ENCODE measurements at regions not wholly inside any gene's neighbourhood (a gene's known extent, or its start where the extent isn't known, plus 50 kb on each side); places are given as distances from the start of the nearest gene placed in this dataset.

DNA sequence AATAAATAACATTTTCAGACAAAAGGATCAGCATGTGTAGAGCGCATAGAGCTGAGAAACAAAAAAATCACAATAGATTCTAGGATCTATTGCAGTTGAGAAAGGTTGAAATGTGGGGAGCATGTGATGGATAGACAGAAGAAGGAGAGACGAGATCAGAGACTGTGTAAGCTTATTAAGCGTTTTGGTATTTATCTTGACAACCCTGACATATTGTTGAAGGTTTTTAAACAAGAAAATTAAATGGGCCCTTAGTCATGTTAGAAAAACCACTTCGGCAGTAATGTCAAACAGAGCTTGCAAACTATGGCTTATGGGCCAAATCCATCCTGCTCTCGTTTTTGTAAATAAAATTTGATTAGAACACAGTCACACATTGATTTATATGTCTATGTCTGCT, 200.5 kb upstream of the KLF4 start:
- 55 to 89% methylated on average over 5 of the region's 5 CpGs for WGBS, 2 donors
- DNase-seq = no peak
- ATAC-seq (ENCODE audit: low FRiP score) = no peak
- H3K27me3 ChIP-seq (ENCODE audit: control insufficient read depth in 1 of 2, insufficient read depth in 2 of 2, low read length in 1 of 2) = no peaks in the 10 kb centered on the region
- no peak overlapping the region for H3K4me3 ChIP-seq (ENCODE audit: low read length in 2 of 2)
- no peaks in the 10 kb centered on the region for H3K9me3 ChIP-seq (ENCODE audit: control insufficient read depth, low read length)
- intact Hi-C loops (cut with DNase I) = no loop called here
- H3K36me3 ChIP-seq (ENCODE audit: control insufficient read depth in 1 of 2, insufficient read depth in 2 of 2, low read length in 1 of 2) = no peaks in the 10 kb centered on the region
- H3K4me1 ChIP-seq (ENCODE audit: control insufficient read depth in 1 of 2, insufficient read depth in 2 of 2, low read length in 2 of 2) = no peaks in the 10 kb centered on the region
- H3K27ac ChIP-seq (ENCODE audit: low read depth in 1 of 2, low read length in 2 of 2) = no peak overlapping the region

DNA sequence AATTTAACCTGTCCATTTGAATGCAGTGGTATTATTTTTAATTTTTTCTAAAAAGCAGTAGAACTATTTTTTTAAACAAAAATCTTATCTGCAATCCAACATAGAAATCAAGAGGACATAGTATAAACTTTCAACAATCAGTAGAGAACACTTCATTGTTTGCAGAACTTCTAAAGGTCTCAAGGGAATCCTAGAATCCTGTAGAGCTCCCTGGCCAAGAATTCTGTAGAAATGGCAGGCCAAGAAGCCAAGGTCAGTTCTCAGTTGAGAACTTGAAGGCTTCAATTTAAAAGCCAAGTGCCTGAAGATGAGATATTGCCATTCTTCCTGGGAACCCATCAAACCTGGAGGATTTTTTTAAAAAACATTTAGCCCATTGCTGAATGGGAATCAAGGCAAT, 199.2 kb upstream of the KLF4 start:
- ATAC-seq (ENCODE audit: low FRiP score) (no peak), DNase-seq (no peak)
- intact Hi-C loops (cut with DNase I) = loop anchor here in 1 of 2 donors (5.0 kb wide), 1 partner anchor 39 kb away; no protein-coding TSS in a partner anchor
- H3K4me1 ChIP-seq (ENCODE audit: control insufficient read depth in 1 of 2, insufficient read depth in 2 of 2, low read length in 2 of 2) = no peaks in the 10 kb centered on the region
- H3K36me3 ChIP-seq (ENCODE audit: control insufficient read depth in 1 of 2, insufficient read depth in 2 of 2, low read length in 1 of 2) = no peaks in the 10 kb centered on the region
- H3K9me3 ChIP-seq (ENCODE audit: control insufficient read depth, low read length) = no peaks in the 10 kb centered on the region
- H3K27me3 ChIP-seq (ENCODE audit: control insufficient read depth in 1 of 2, insufficient read depth in 2 of 2, low read length in 1 of 2) = no peaks in the 10 kb centered on the region
- no peak overlapping the region for H3K27ac ChIP-seq (ENCODE audit: low read depth in 1 of 2, low read length in 2 of 2)
- no peak overlapping the region for H3K4me3 ChIP-seq (ENCODE audit: low read length in 2 of 2)

DNA sequence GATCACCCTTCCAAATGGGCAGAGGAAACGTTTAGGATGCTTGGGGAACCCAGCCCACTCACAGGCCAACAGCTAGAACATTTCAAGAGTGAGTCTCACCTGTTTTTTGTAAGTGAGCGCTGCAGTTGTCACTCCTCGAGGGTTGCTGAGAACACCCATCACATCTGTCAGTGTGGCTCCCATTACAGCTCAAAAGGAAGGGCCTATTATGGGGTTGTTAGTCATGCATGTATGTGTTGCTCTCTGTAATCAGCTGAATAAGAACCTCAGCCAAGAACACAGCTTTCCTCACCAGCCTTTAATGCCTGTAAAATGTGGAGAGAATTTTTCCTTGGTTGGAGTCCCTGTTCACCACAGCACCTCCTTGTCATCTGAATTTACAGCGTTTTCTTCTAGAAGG, 196.3 kb upstream of the KLF4 start:
- no peaks in the 10 kb centered on the region for H3K4me1 ChIP-seq (ENCODE audit: control insufficient read depth in 1 of 2, insufficient read depth in 2 of 2, low read length in 2 of 2)
- intact Hi-C loops (cut with DNase I) = loop anchor here in 1 of 2 donors (5.0 kb wide), 1 partner anchor 41 kb away; no protein-coding TSS in a partner anchor
- H3K9me3 ChIP-seq (ENCODE audit: control insufficient read depth, low read length) = no peaks in the 10 kb centered on the region
- H3K4me3 ChIP-seq (ENCODE audit: low read length in 2 of 2) = no peak overlapping the region
- ATAC-seq (ENCODE audit: low FRiP score) = no peak
- no peaks in the 10 kb centered on the region for H3K27me3 ChIP-seq (ENCODE audit: control insufficient read depth in 1 of 2, insufficient read depth in 2 of 2, low read length in 1 of 2)
- no peaks in the 10 kb centered on the region for H3K36me3 ChIP-seq (ENCODE audit: control insufficient read depth in 1 of 2, insufficient read depth in 2 of 2, low read length in 1 of 2)
- 39 to 55% methylated on average over 4 of the region's 4 CpGs for WGBS, 2 donors
- no peak for DNase-seq
- H3K27ac ChIP-seq (ENCODE audit: low read depth in 1 of 2, low read length in 2 of 2) = no peak overlapping the region

DNA sequence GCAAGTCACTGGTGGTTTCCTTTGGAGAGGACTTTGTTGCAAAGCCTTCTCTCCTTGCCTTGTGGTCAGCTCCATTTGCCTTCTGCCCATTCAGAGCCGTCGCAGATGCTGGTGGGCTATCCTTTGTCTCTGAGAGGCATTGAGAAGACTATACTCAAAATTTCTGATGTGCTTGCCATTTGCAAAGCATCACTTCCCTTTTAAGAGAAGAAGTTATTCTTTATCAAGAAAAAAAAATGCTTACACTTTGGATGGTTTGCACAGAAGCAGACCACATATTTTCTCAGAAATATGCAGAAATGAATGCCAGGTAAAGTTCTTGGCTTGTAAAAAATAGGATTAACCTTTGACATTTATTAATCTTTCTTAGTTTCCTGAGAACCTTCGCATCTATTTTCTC, 195.8 kb upstream of the KLF4 start:
- Histone ChIP-seq H3K27ac (ENCODE audit: low read depth in 1 of 2, low read length in 2 of 2) (no peak overlapping the region), H3K4me1 (ENCODE audit: control insufficient read depth in 1 of 2, insufficient read depth in 2 of 2, low read length in 2 of 2) (no peaks in the 10 kb centered on the region), H3K27me3 (ENCODE audit: control insufficient read depth in 1 of 2, insufficient read depth in 2 of 2, low read length in 1 of 2) (no peaks in the 10 kb centered on the region), H3K4me3 (ENCODE audit: low read length in 2 of 2) (no peak overlapping the region), H3K36me3 (ENCODE audit: control insufficient read depth in 1 of 2, insufficient read depth in 2 of 2, low read length in 1 of 2) (no peaks in the 10 kb centered on the region), H3K9me3 (ENCODE audit: control insufficient read depth, low read length) (no peaks in the 10 kb centered on the region)
- intact Hi-C loops (cut with DNase I) = loop anchor here in 1 of 2 donors (5.0 kb wide), 1 partner anchor 42 kb away; no protein-coding TSS in a partner anchor
- DNase-seq = no peak
- WGBS, 2 donors = 94 to 97% methylated on average over 3 of the region's 3 CpGs
- no peak for ATAC-seq (ENCODE audit: low FRiP score)

- Histone ChIP-seq H3K36me3 (ENCODE audit: control insufficient read depth in 1 of 2, insufficient read depth in 2 of 2, low read length in 1 of 2) (no peaks in the 10 kb centered on the region), H3K4me3 (ENCODE audit: low read length in 2 of 2) (no peak overlapping the region), H3K27me3 (ENCODE audit: control insufficient read depth in 1 of 2, insufficient read depth in 2 of 2, low read length in 1 of 2) (no peaks in the 10 kb centered on the region), H3K27ac (ENCODE audit: low read depth in 1 of 2, low read length in 2 of 2) (no peak overlapping the region), H3K9me3 (ENCODE audit: control insufficient read depth, low read length) (no peaks in the 10 kb centered on the region), H3K4me1 (ENCODE audit: control insufficient read depth in 1 of 2, insufficient read depth in 2 of 2, low read length in 2 of 2) (no peaks in the 10 kb centered on the region)
- no peak for DNase-seq
- ATAC-seq (ENCODE audit: low FRiP score) = no peak
- 94 to 95% methylated on average over 6 of the region's 6 CpGs for WGBS, 2 donors
- intact Hi-C loops (cut with DNase I) = no loop called here
These were observed 194.7 kb upstream of the KLF4 start for GRCh38 chr9:107684224-107684623.

GRCh38 chr9:107683566-107683965, 194.0 kb upstream of the KLF4 start:
- ATAC-seq (ENCODE audit: low FRiP score) (peak; percentile 62), DNase-seq (peak in 1 of 2 donors; percentile 61)
- H3K9me3 ChIP-seq (ENCODE audit: control insufficient read depth, low read length) = no peaks in the 10 kb centered on the region
- H3K4me1 ChIP-seq (ENCODE audit: control insufficient read depth in 1 of 2, insufficient read depth in 2 of 2, low read length in 2 of 2) = no peaks in the 10 kb centered on the region
- no peaks in the 10 kb centered on the region for H3K27me3 ChIP-seq (ENCODE audit: control insufficient read depth in 1 of 2, insufficient read depth in 2 of 2, low read length in 1 of 2)
- H3K4me3 ChIP-seq (ENCODE audit: low read length in 2 of 2) = no peak overlapping the region
- no peaks in the 10 kb centered on the region for H3K36me3 ChIP-seq (ENCODE audit: control insufficient read depth in 1 of 2, insufficient read depth in 2 of 2, low read length in 1 of 2)
- intact Hi-C loops (cut with DNase I) = no loop called here
- no peak overlapping the region for H3K27ac ChIP-seq (ENCODE audit: low read depth in 1 of 2, low read length in 2 of 2)

- 64 to 95% methylated on average over 3 to 4 of the region's 4 CpGs for WGBS, 2 donors
- Histone ChIP-seq H3K36me3 (ENCODE audit: control insufficient read depth in 1 of 2, insufficient read depth in 2 of 2, low read length in 1 of 2) (no peaks in the 10 kb centered on the region), H3K27me3 (ENCODE audit: control insufficient read depth in 1 of 2, insufficient read depth in 2 of 2, low read length in 1 of 2) (no peaks in the 10 kb centered on the region), H3K27ac (ENCODE audit: low read depth in 1 of 2, low read length in 2 of 2) (no peak overlapping the region), H3K4me3 (ENCODE audit: low read length in 2 of 2) (no peak overlapping the region), H3K9me3 (ENCODE audit: control insufficient read depth, low read length) (no peaks in the 10 kb centered on the region), H3K4me1 (ENCODE audit: control insufficient read depth in 1 of 2, insufficient read depth in 2 of 2, low read length in 2 of 2) (no peaks in the 10 kb centered on the region)
- intact Hi-C loops (cut with DNase I) = no loop called here
- DNase-seq (no peak), ATAC-seq (ENCODE audit: low FRiP score) (no peak)
These were observed 192.4 kb upstream of the KLF4 start for GRCh38 chr9:107681988-107682387.

GRCh38 chr9:107675351-107676259, 186.0 kb upstream of the KLF4 start:
- DNase-seq (no peak), ATAC-seq (ENCODE audit: low FRiP score) (no peak)
- Histone ChIP-seq H3K36me3 (ENCODE audit: control insufficient read depth in 1 of 2, insufficient read depth in 2 of 2, low read length in 1 of 2) (no peaks in the 10 kb centered on the region), H3K27me3 (ENCODE audit: control insufficient read depth in 1 of 2, insufficient read depth in 2 of 2, low read length in 1 of 2) (no peaks in the 10 kb centered on the region), H3K9me3 (ENCODE audit: control insufficient read depth, low read length) (no peaks in the 10 kb centered on the region), H3K27ac (ENCODE audit: low read depth in 1 of 2, low read length in 2 of 2) (no peak overlapping the region), H3K4me3 (ENCODE audit: low read length in 2 of 2) (no peak overlapping the region), H3K4me1 (ENCODE audit: control insufficient read depth in 1 of 2, insufficient read depth in 2 of 2, low read length in 2 of 2) (no peaks in the 10 kb centered on the region)
- intact Hi-C loops (cut with DNase I) = no loop called here
- WGBS, 2 donors = 93 to 94% methylated on average over 10 of the region's 10 CpGs

DNA sequence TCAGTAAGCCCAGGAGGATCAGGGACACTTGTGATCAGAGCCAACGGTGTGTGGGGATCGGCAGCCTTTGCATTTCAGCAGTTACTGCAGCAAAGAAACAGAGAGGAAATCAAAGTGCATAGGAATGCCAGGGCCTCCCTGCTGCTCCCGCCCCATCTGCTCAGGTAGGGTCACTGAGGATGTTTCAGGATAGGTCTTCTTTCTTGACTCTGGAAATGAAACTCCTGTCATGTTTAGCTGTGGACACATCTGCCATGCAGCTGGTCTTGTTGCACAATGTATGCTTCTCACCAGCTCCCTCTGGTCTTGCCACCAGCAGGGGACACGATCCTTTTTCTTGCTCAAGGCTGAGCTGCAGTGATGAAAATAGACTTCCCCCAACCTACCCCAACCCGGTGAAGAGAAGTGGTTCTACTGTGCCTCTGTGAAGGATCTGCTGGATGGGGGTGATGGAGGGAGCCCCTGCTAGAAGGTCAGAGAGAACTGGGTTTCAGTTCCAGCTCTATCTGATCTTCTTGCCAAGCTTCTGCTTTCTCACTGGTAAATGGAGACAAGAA, 185.2 kb upstream of the KLF4 start:
- Histone ChIP-seq H3K27me3 (ENCODE audit: control insufficient read depth in 1 of 2, insufficient read depth in 2 of 2, low read length in 1 of 2) (no peaks in the 10 kb centered on the region), H3K4me3 (ENCODE audit: low read length in 2 of 2) (no peak overlapping the region), H3K4me1 (ENCODE audit: control insufficient read depth in 1 of 2, insufficient read depth in 2 of 2, low read length in 2 of 2) (no peaks in the 10 kb centered on the region), H3K9me3 (ENCODE audit: control insufficient read depth, low read length) (no peaks in the 10 kb centered on the region), H3K27ac (ENCODE audit: low read depth in 1 of 2, low read length in 2 of 2) (no peak overlapping the region), H3K36me3 (ENCODE audit: control insufficient read depth in 1 of 2, insufficient read depth in 2 of 2, low read length in 1 of 2) (no peaks in the 10 kb centered on the region)
- peak in 1 of 2 donors; percentile 59 for DNase-seq
- WGBS, 2 donors = 71 to 82% methylated on average over 5 of the region's 5 CpGs
- intact Hi-C loops (cut with DNase I) = no loop called here
- ATAC-seq (ENCODE audit: low FRiP score) = no peak
